H9 (cell line): ENCODE measurements at regions not wholly inside any gene's neighbourhood (a gene's known extent, or its start where the extent isn't known, plus 50 kb on each side); places are given as distances from the start of the nearest gene placed in this dataset.

ENCODE experiments used
- DNase-seq: peaks from one replicate; pipeline ENCODE4 v3.0.0-alpha.2; 2017
- H2AFZ ChIP-seq: one replicate; pipeline ENCODE4 v1.6.1; 2013; ENCODE audit warnings: mild to moderate bottlenecking, low read length, control low read depth, moderate library complexity
- H2AK5ac ChIP-seq: 2 replicates; pipeline ENCODE4 v1.6.1; 2013; ENCODE audit warnings: low read length, control low read depth, mixed read lengths; ENCODE audit not compliant: insufficient read length
- H2BK120ac ChIP-seq: one replicate; pipeline ENCODE4 v1.6.1; 2013; ENCODE audit warnings: low read depth, mild to moderate bottlenecking, low read length, control low read depth, inconsistent platforms; ENCODE audit not compliant: poor library complexity, severe bottlenecking
- H2BK12ac ChIP-seq: 2 replicates; pipeline ENCODE4 v1.6.1; 2013; ENCODE audit warnings: low read length, control low read depth, mixed read lengths, low read depth; ENCODE audit not compliant: insufficient read length
- H2BK15ac ChIP-seq: 2 replicates; pipeline ENCODE4 v1.6.1; 2013; ENCODE audit warnings: low read depth, low read length, control low read depth
- H2BK20ac ChIP-seq: one replicate; pipeline ENCODE4 v1.6.1; 2013; ENCODE audit warnings: low read depth, mild to moderate bottlenecking, low read length, control low read depth, inconsistent platforms; ENCODE audit not compliant: poor library complexity, severe bottlenecking
- H2BK5ac ChIP-seq: 2 replicates; pipeline ENCODE4 v1.6.1; 2013; ENCODE audit warnings: low read length, control low read depth, mixed read lengths; ENCODE audit not compliant: insufficient read length
- H3K14ac ChIP-seq: 2 replicates; pipeline ENCODE4 v1.6.1; 2013; ENCODE audit warnings: low read length, control low read depth; ENCODE audit not compliant: insufficient read depth
- H3K18ac ChIP-seq: 2 replicates; pipeline ENCODE4 v1.6.1; 2013; ENCODE audit warnings: low read depth, mild to moderate bottlenecking, mixed read lengths, low read length, control low read depth; ENCODE audit not compliant: insufficient read length
- H3K23ac ChIP-seq: 2 replicates; pipeline ENCODE4 v1.6.1; 2013; ENCODE audit warnings: low read length, control low read depth, mixed read lengths, low read depth; ENCODE audit not compliant: insufficient read length
- H3K23me2 ChIP-seq: 2 replicates; pipeline ENCODE4 v1.6.1; 2013; ENCODE audit warnings: low read depth, mild to moderate bottlenecking, mixed read lengths, low read length, control low read depth; ENCODE audit not compliant: insufficient read length, poor library complexity, severe bottlenecking
- H3K27ac ChIP-seq: 2 replicates; pipeline ENCODE4 v1.5.1; 2013; ENCODE audit warnings: low read length, control low read depth, mixed read lengths, low read depth; ENCODE audit not compliant: insufficient read length
- H3K27me3 ChIP-seq: 2 replicates; pipeline ENCODE4 v1.6.1; 2013; ENCODE audit warnings: low read length, control low read depth, inconsistent platforms; ENCODE audit not compliant: insufficient read depth
- H3K4ac ChIP-seq: 2 replicates; pipeline ENCODE4 v1.6.1; 2013; ENCODE audit warnings: low read depth, mild to moderate bottlenecking, control low read depth, inconsistent platforms, low read length, moderate library complexity
- H3K4me1 ChIP-seq: 2 replicates; pipeline ENCODE4 v1.6.1; 2013; ENCODE audit warnings: low read length, control low read depth, inconsistent platforms; ENCODE audit not compliant: insufficient read depth
- H3K4me2 ChIP-seq: 2 replicates; pipeline ENCODE4 v1.6.1; 2013; ENCODE audit warnings: low read length, control low read depth, mixed read lengths; ENCODE audit not compliant: insufficient read length, insufficient read depth
- H3K56ac ChIP-seq: 2 replicates; pipeline ENCODE4 v1.6.1; 2013; ENCODE audit warnings: low read depth, mild to moderate bottlenecking, mixed read lengths, low read length, control low read depth; ENCODE audit not compliant: insufficient read length
- H3K79me1 ChIP-seq: 2 replicates; pipeline ENCODE4 v1.6.1; 2013; ENCODE audit warnings: low read depth, mild to moderate bottlenecking, moderate library complexity, low read length, control low read depth, inconsistent platforms; ENCODE audit not compliant: insufficient read depth, poor library complexity, severe bottlenecking
- H3K79me2 ChIP-seq: 2 replicates; pipeline ENCODE4 v1.6.1; 2013; ENCODE audit warnings: low read length, control low read depth, inconsistent platforms; ENCODE audit not compliant: insufficient read depth
- H3K9ac ChIP-seq: 2 replicates; pipeline ENCODE4 v1.6.1; 2013; ENCODE audit warnings: low read length, control low read depth, mixed read lengths; ENCODE audit not compliant: insufficient read length; ENCODE audit errors: extremely low read depth
- H3K9me3 ChIP-seq: one replicate; pipeline ENCODE4 v1.6.1; 2013; ENCODE audit warnings: low read depth, low read length, inconsistent platforms; ENCODE audit not compliant: control insufficient read depth
- H3T11ph ChIP-seq: one replicate; pipeline ENCODE4 v1.6.1; 2013; ENCODE audit warnings: mild to moderate bottlenecking, low read length, control low read depth, inconsistent platforms
- H4K20me1 ChIP-seq: one replicate; pipeline ENCODE4 v1.6.1; 2013; ENCODE audit not compliant: control insufficient read depth, insufficient read length, insufficient read depth
- H4K5ac ChIP-seq: 2 replicates; pipeline ENCODE4 v1.6.1; 2013; ENCODE audit warnings: low read depth, mild to moderate bottlenecking, mixed read lengths, low read length, control low read depth; ENCODE audit not compliant: insufficient read length
- H4K8ac ChIP-seq: replicated peaks from 2 replicates; pipeline ENCODE4 v1.6.1; 2013; ENCODE audit warnings: low read length, control low read depth, mixed read lengths, low read depth; ENCODE audit not compliant: insufficient read length
- H4K91ac ChIP-seq: 2 replicates; pipeline ENCODE4 v1.6.1; 2013; ENCODE audit warnings: low read depth, mild to moderate bottlenecking, moderate library complexity, mixed read lengths, low read length, control low read depth; ENCODE audit not compliant: insufficient read length
- H3K27ac Mint-ChIP-seq, 3 experiments: 2 replicates in 2 of 3; 3 replicates in 1 of 3; pipeline ENCODE4 v1.8.0; 2020 to 2021; ENCODE audit warnings: mixed read lengths in 3 of 3, mild to moderate bottlenecking in 1 of 3, moderate library complexity in 1 of 3
- H3K27me3 Mint-ChIP-seq: 2 replicates; pipeline ENCODE4 v1.8.0; 2021; ENCODE audit warnings: low read depth, mild to moderate bottlenecking, moderate library complexity, mixed read lengths
- H3K36me3 Mint-ChIP-seq, 3 experiments: 2 replicates in 2 of 3; 3 replicates in 1 of 3; pipeline ENCODE4 v1.8.0; 2020 to 2021; ENCODE audit warnings: low read depth in 3 of 3, mixed read lengths in 3 of 3; ENCODE audit not compliant: insufficient read depth in 1 of 3
- H3K4me1 Mint-ChIP-seq, 2 experiments: 2 replicates each; pipeline ENCODE4 v1.8.0; 2020; ENCODE audit warnings: mixed read lengths in 2 of 2
- H3K4me3 Mint-ChIP-seq, 2 experiments: 2 replicates in 1 of 2; 3 replicates in 1 of 2; pipeline ENCODE4 v1.8.0; 2020 to 2021; ENCODE audit warnings: mild to moderate bottlenecking in 2 of 2, mixed read lengths in 2 of 2, moderate library complexity in 1 of 2
- H3K9me3 Mint-ChIP-seq, 2 experiments: 2 replicates in 1 of 2; 3 replicates in 1 of 2; pipeline ENCODE4 v1.8.0; 2020; ENCODE audit warnings: mild to moderate bottlenecking in 2 of 2, mixed read lengths in 2 of 2, moderate library complexity in 1 of 2
- CTCF ChIP-seq: fragments of 200-600 bp; sonication (generic); conservative IDR thresholded peaks from 3 replicates; pipeline ENCODE4 v1.8.0; 2021; ENCODE audit warnings: antibody characterized with exemption, mild to moderate bottlenecking
- WGBS: extraction: QIAGEN DNeasy Blood & Tissue Kit; methylation state at CpG from one replicate; pipeline ENCODE4 v1.1.7; 2013; ENCODE audit warnings: missing lambda C conversion rate, low lambda C conversion rate, mixed read lengths; ENCODE audit not compliant: insufficient read length; ENCODE audit errors: extremely low coverage; 5-methylcytosine and 5-hydroxymethylcytosine counted together

GRCh38 chr6:139580592-139581484, 206.4 kb upstream of the CITED2 start:
- Histone ChIP-seq H3K79me1 (no peaks in the 10 kb centered on the region), H3K56ac (no peak overlapping the region), H3K79me2 (no peaks in the 10 kb centered on the region), H3K9ac (no peak overlapping the region), H3K27me3 (no peaks in the 10 kb centered on the region), H3T11ph (no peak overlapping the region), H3K4ac (no peak overlapping the region), H4K91ac (no peak overlapping the region), H2BK15ac (no peak overlapping the region), H3K27ac (no peak overlapping the region), H3K23me2 (no peaks in the 10 kb centered on the region), H3K4me1 (no peaks in the 10 kb centered on the region), H3K23ac (no peak overlapping the region), H2AFZ (no peak overlapping the region), H4K8ac (no peak overlapping the region), H3K4me2 (no peak overlapping the region), H2BK120ac (no peak overlapping the region), H3K18ac (no peak overlapping the region), H3K14ac (no peak overlapping the region), H2AK5ac (no peak overlapping the region), H2BK20ac (no peak overlapping the region), H2BK5ac (no peak overlapping the region), H2BK12ac (no peak overlapping the region), H4K20me1 (no peaks in the 10 kb centered on the region), H4K5ac (no peak overlapping the region), H3K9me3 (no peaks in the 10 kb centered on the region)
- Mint-ChIP-seq H3K36me3 (no peaks in the 10 kb centered on the region), H3K27me3 (no peaks in the 10 kb centered on the region), H3K4me3 (no peak overlapping the region; a peak in 1 of 5 replicates), H3K27ac (peak overlapping the region in 1 of 3 experiments; percentile 57; a peak in 1 of 7 replicates), H3K4me1 (peaks cover 8 to 12% of the 10 kb centered on the region in 2 experiments), H3K9me3 (no peaks in the 10 kb centered on the region)
- WGBS: no CpG with 5 or more reads among the region's 9 CpGs
- no peak for TF ChIP-seq CTCF
- no peak for DNase-seq
